NCI-H510A treated with DMSO at 0.1 percent for 48 hours (cell line): ENCODE measurements at regions not wholly inside any gene's neighbourhood (a gene's known extent, or its start where the extent isn't known, plus 50 kb on each side); places are given as distances from the start of the nearest gene placed in this dataset.

Experiments
- DNase-seq: peaks from one replicate; lab custom pipeline; 2025; lab: John Stamatoyannopoulos, UW

- no peak for DNase-seq
Measured at GRCh38 chr14:80446356-80446755, 235.1 kb upstream of the DIO2 start.

- DNase-seq, result no peak
Measured at GRCh38 chr14:80445605-80446004, 234.3 kb upstream of the DIO2 start.

GRCh38 chr14:80434574-80435321, 223.4 kb upstream of the DIO2 start:
- DNase-seq, result no peak

GRCh38 chr14:80433811-80434210, 222.5 kb upstream of the DIO2 start:
- DNase-seq, result no peak

GRCh38 chr14:80428671-80429070, 217.4 kb upstream of the DIO2 start:
- DNase-seq, result no peak

- DNase-seq, result no peak
Measured at GRCh38 chr14:80428171-80428570, 216.9 kb upstream of the DIO2 start.

- no peak for DNase-seq
Measured at GRCh38 chr14:80427101-80427500, 215.8 kb upstream of the DIO2 start.

- no peak for DNase-seq
Measured at GRCh38 chr14:80426683-80427082, 215.4 kb upstream of the DIO2 start.

- DNase-seq, result no peak
Measured at GRCh38 chr14:80425686-80426085, 214.4 kb upstream of the DIO2 start.

GRCh38 chr14:80419769-80420168, 208.5 kb upstream of the DIO2 start:
- DNase-seq, result no peak

GRCh38 chr14:80419345-80419744, 208.0 kb upstream of the DIO2 start:
- no peak for DNase-seq

GRCh38 chr14:80415636-80416035, 204.3 kb upstream of the DIO2 start:
- DNase-seq, result no peak

GRCh38 chr14:80414080-80414479, 202.8 kb upstream of the DIO2 start:
- DNase-seq, result no peak

GRCh38 chr14:80404413-80404812, 193.1 kb upstream of the DIO2 start:
- no peak for DNase-seq

GRCh38 chr14:80403036-80403435, 191.7 kb upstream of the DIO2 start:
- DNase-seq, result no peak

GRCh38 chr14:80395031-80395430, 183.7 kb upstream of the DIO2 start:
- no peak for DNase-seq

- DNase-seq, result no peak
Measured at GRCh38 chr14:80393766-80394165, 182.5 kb upstream of the DIO2 start.

GRCh38 chr14:80390906-80391305, 179.6 kb upstream of the DIO2 start:
- DNase-seq, result no peak

GRCh38 chr14:80388980-80389711, 177.8 kb upstream of the DIO2 start:
- DNase-seq, result no peak

GRCh38 chr14:80387563-80387981, 176.3 kb upstream of the DIO2 start:
- no peak for DNase-seq

GRCh38 chr14:80385336-80385735, 174.0 kb upstream of the DIO2 start:
- no peak for DNase-seq

GRCh38 chr14:80383223-80383622, 171.9 kb upstream of the DIO2 start:
- no peak for DNase-seq

- DNase-seq, result no peak
Measured at GRCh38 chr14:80381807-80382363, 170.6 kb upstream of the DIO2 start.
